Ascending aorta (tissue), 2 donors: ENCODE measurements at regions not wholly inside any gene's neighbourhood (a gene's known extent, or its start where the extent isn't known, plus 50 kb on each side); places are given as distances from the start of the nearest gene placed in this dataset.

Experiments
- DNase-seq, 2 donors: peaks; one replicate each; pipeline ENCODE4 v3.0.0-alpha.2; 2019; ENCODE audit warnings: low spot score in 2 of 2
- H3K27ac ChIP-seq, 2 donors: fragments of 200-600 bp; sonication (generic); one replicate each; pipeline ENCODE4 v1.5.1; 2016 to 2017; ENCODE audit warnings: mild to moderate bottlenecking in 1 of 2
- H3K27me3 ChIP-seq: fragments of 200-600 bp; sonication (generic); one replicate; pipeline ENCODE4 v1.5.1; 2017
- H3K36me3 ChIP-seq, 2 donors: fragments of 200-600 bp; sonication (generic); one replicate each; pipeline ENCODE4 v1.5.1; 2016
- H3K4me1 ChIP-seq, 2 donors: fragments of 200-600 bp; sonication (generic); one replicate each; pipeline ENCODE4 v1.5.1; 2016 to 2017; ENCODE audit warnings: mild to moderate bottlenecking in 1 of 2
- H3K4me3 ChIP-seq, 2 donors: fragments of 200-600 bp; sonication (generic); one replicate each; pipeline ENCODE4 v1.5.1; 2016 to 2017; ENCODE audit warnings: mild to moderate bottlenecking in 1 of 2
- H3K9me3 ChIP-seq, 2 donors: fragments of 200-600 bp; sonication (generic); one replicate each; pipeline ENCODE4 v1.5.1; 2016
- CTCF ChIP-seq, 3 experiments: fragments of 200-600 bp in 2 of 3; fragments of 450-650 bp in 1 of 3; sonication (generic) in 2 of 3; IDR thresholded peaks; one replicate each; pipeline ENCODE4 v1.5.1; 2016 to 2019; ENCODE audit warnings: antibody characterized with exemption in 3 of 3, mild to moderate bottlenecking in 1 of 3, moderate library complexity in 1 of 3
- intact Hi-C: fragments of 100-400 bp; cut with DNase I; formaldehyde crosslinking; loops from one replicate; pipeline ENCODE4 v1.15.1; 2023

- intact Hi-C loops, result no loop called here
- Histone ChIP-seq H3K9me3 (no peaks in the 10 kb centered on the region), H3K27ac (no peak overlapping the region), H3K36me3 (no peaks in the 10 kb centered on the region), H3K4me3 (no peak overlapping the region), H3K27me3 (no peaks in the 10 kb centered on the region), H3K4me1 (no peaks in the 10 kb centered on the region)
- TF ChIP-seq CTCF (IDR thresholded peaks at IDR 0.05), result no peak
- no peak for DNase-seq
Observed at GRCh38 chr10:128362514-128362913, 236.3 kb upstream of the MKI67 start.

- Histone ChIP-seq H3K36me3 (no peaks in the 10 kb centered on the region), H3K4me1 (no peaks in the 10 kb centered on the region), H3K27me3 (no peaks in the 10 kb centered on the region), H3K4me3 (no peak overlapping the region), H3K27ac (no peak overlapping the region), H3K9me3 (no peaks in the 10 kb centered on the region)
- no peak for TF ChIP-seq CTCF (IDR thresholded peaks at IDR 0.05)
- intact Hi-C loops, result no loop called here
- no peak for DNase-seq
Observed at GRCh38 chr10:128364631-128365030, 238.4 kb upstream of the MKI67 start.

GRCh38 chr10:128365156-128365725, 239.0 kb upstream of the MKI67 start:
- Histone ChIP-seq H3K4me1 (no peaks in the 10 kb centered on the region), H3K27ac (no peak overlapping the region), H3K36me3 (no peaks in the 10 kb centered on the region), H3K9me3 (no peaks in the 10 kb centered on the region), H3K27me3 (no peaks in the 10 kb centered on the region), H3K4me3 (no peak overlapping the region)
- no peak for DNase-seq
- intact Hi-C loops, result no loop called here
- TF ChIP-seq CTCF (IDR thresholded peaks at IDR 0.05), result no peak

GRCh38 chr10:128367807-128368206, 241.6 kb upstream of the MKI67 start:
- no peak overlapping the region for H3K4me3 ChIP-seq
- no peak for DNase-seq
- intact Hi-C loops, result no loop called here
- H3K9me3 ChIP-seq, result no peaks in the 10 kb centered on the region
- no peak for TF ChIP-seq CTCF (IDR thresholded peaks at IDR 0.05)
- no peak overlapping the region for H3K27ac ChIP-seq
- H3K27me3 ChIP-seq, result no peaks in the 10 kb centered on the region
- H3K36me3 ChIP-seq, result no peaks in the 10 kb centered on the region
- no peaks in the 10 kb centered on the region for H3K4me1 ChIP-seq

GRCh38 chr10:128369101-128369650, 243.0 kb upstream of the MKI67 start:
- no peak for TF ChIP-seq CTCF (IDR thresholded peaks at IDR 0.05)
- H3K4me3 ChIP-seq, result no peak overlapping the region
- no peaks in the 10 kb centered on the region for H3K36me3 ChIP-seq
- no peak overlapping the region for H3K27ac ChIP-seq
- no peak for DNase-seq
- H3K9me3 ChIP-seq, result no peaks in the 10 kb centered on the region
- H3K4me1 ChIP-seq, result no peaks in the 10 kb centered on the region
- H3K27me3 ChIP-seq, result no peaks in the 10 kb centered on the region
- intact Hi-C loops, result no loop called here
